Esophagus squamous epithelium (tissue), 5 donors: ENCODE measurements at regions not wholly inside any gene's neighbourhood (a gene's known extent, or its start where the extent isn't known, plus 50 kb on each side); places are given as distances from the start of the nearest gene placed in this dataset.
A peak's percentile ranks its signal among the peaks of the same experiment; 100 is the strongest.

ENCODE experiments used
- DNase-seq: peaks from one replicate; lab custom pipeline; 2025; lab: John Stamatoyannopoulos, UW
- H3K27ac ChIP-seq, 4 donors: fragments of 200-600 bp; sonication (generic); one replicate each; pipeline ENCODE4 v1.5.1; 2016 to 2019; ENCODE audit warnings: mild to moderate bottlenecking in 1 of 4
- H3K27me3 ChIP-seq, 4 donors: fragments of 200-600 bp; sonication (generic); 1 replicate in 3 of 4; 2 replicates in 1 of 4; pipeline versions ENCODE4 v1.5.1 to v1.6.0; 2017 to 2021; ENCODE audit warnings: antibody characterized with exemption in 1 of 4
- H3K36me3 ChIP-seq, 3 donors: fragments of 200-600 bp; sonication (generic); one replicate each; pipeline ENCODE4 v1.5.1; 2016 to 2019
- H3K4me1 ChIP-seq, 3 donors: fragments of 200-600 bp; sonication (generic); one replicate each; pipeline ENCODE4 v1.5.1; 2017 to 2019
- H3K4me3 ChIP-seq, 4 donors: fragments of 200-600 bp; sonication (generic); 1 replicate in 3 of 4; 2 replicates in 1 of 4; pipeline ENCODE4 v1.5.1; 2016 to 2019; ENCODE audit warnings: mild to moderate bottlenecking in 2 of 4, moderate library complexity in 1 of 4
- H3K9me3 ChIP-seq, 3 donors: fragments of 200-600 bp; sonication (generic); one replicate each; pipeline ENCODE4 v1.5.1; 2016 to 2019
- CTCF ChIP-seq, 6 experiments: fragments of 450-650 bp in 4 of 6; fragments of 200-600 bp in 2 of 6; sonication (generic) in 2 of 6; IDR thresholded peaks; one replicate each; pipeline ENCODE4 v1.5.1; 2016 to 2019; ENCODE audit warnings: antibody characterized with exemption in 6 of 6, mild to moderate bottlenecking in 4 of 6, moderate library complexity in 4 of 6
- POLR2A ChIP-seq, 4 donors: fragments of 450-650 bp; IDR thresholded peaks; one replicate each; pipeline ENCODE4 v1.6.1; 2017; ENCODE audit warnings: antibody characterized with exemption in 4 of 4, mild to moderate bottlenecking in 4 of 4, moderate library complexity in 3 of 4
- WGBS, 2 donors: methylation state at CpG; one replicate each; pipeline ENCODE4 v1.1.5; 2018; 5-methylcytosine and 5-hydroxymethylcytosine counted together
- intact Hi-C: fragments of 100-400 bp; cut with DNase I; formaldehyde crosslinking; loops from one replicate; pipeline ENCODE4 v1.15.0; 2022
- donor health status: DM: yes; HTN: yes; CAD: no.

GRCh38 chr1:164951508-164951907 is 392.5 kb downstream of the PBX1 start:
- intact Hi-C loops = no loop called here
- H3K4me1 ChIP-seq = peaks cover 0 to 19% (median 5%) of the 10 kb centered on the region in 3 donors
- no peak for DNase-seq

GRCh38 chr1:164950541-164950986 is 391.6 kb downstream of the PBX1 start:
- DNase-seq = no peak
- no peaks in the 10 kb centered on the region for H3K36me3 ChIP-seq
- no peaks in the 10 kb centered on the region for H3K27me3 ChIP-seq
- no peak overlapping the region for H3K4me3 ChIP-seq
- intact Hi-C loops = no loop called here
- peaks cover 0 to 19% (median 5%) of the 10 kb centered on the region in 3 donors for H3K4me1 ChIP-seq
- peak overlapping the region in 3 of 4 donors; percentile 44 to 64 (median 46) for H3K27ac ChIP-seq
- peaks cover 0 to 25% (median 16%) of the 10 kb centered on the region in 3 donors for H3K9me3 ChIP-seq
- WGBS, 2 donors = 9 to 19% methylated on average over 5 of the region's 5 CpGs
- TF ChIP-seq POLR2A (IDR thresholded peaks at IDR 0.05) = no peak
- TF ChIP-seq CTCF (IDR thresholded peaks at IDR 0.05) = no peak

More at GRCh38 chr1:164951508-164951907, 392.5 kb downstream of the PBX1 start:
- H3K4me3 ChIP-seq = no peak overlapping the region
- TF ChIP-seq CTCF (IDR thresholded peaks at IDR 0.05) = no peak
- TF ChIP-seq POLR2A (IDR thresholded peaks at IDR 0.05) = no peak
- peaks cover 0 to 25% (median 16%) of the 10 kb centered on the region in 3 donors for H3K9me3 ChIP-seq
- H3K27ac ChIP-seq = peak overlapping the region in 2 of 4 donors; percentile 46 to 64
- H3K27me3 ChIP-seq = no peaks in the 10 kb centered on the region
- H3K36me3 ChIP-seq = no peaks in the 10 kb centered on the region
- 48 to 70% methylated on average over 3 of the region's 3 CpGs for WGBS, 2 donors

- peaks cover 0 to 25% (median 16%) of the 10 kb centered on the region in 3 donors for H3K9me3 ChIP-seq
- H3K36me3 ChIP-seq = no peaks in the 10 kb centered on the region
- H3K4me1 ChIP-seq = peaks cover 0 to 19% (median 5%) of the 10 kb centered on the region in 3 donors
- no peak overlapping the region for H3K4me3 ChIP-seq
- 56 to 67% methylated on average over 2 of the region's 2 CpGs for WGBS, 2 donors
- TF ChIP-seq POLR2A (IDR thresholded peaks at IDR 0.05) = no peak
- no peaks in the 10 kb centered on the region for H3K27me3 ChIP-seq
- peak overlapping the region in 2 of 4 donors; percentile 34 to 64 for H3K27ac ChIP-seq
- no peak for DNase-seq
- intact Hi-C loops = no loop called here
Observed at GRCh38 chr1:164949771-164950471, 390.9 kb downstream of the PBX1 start.

DNA sequence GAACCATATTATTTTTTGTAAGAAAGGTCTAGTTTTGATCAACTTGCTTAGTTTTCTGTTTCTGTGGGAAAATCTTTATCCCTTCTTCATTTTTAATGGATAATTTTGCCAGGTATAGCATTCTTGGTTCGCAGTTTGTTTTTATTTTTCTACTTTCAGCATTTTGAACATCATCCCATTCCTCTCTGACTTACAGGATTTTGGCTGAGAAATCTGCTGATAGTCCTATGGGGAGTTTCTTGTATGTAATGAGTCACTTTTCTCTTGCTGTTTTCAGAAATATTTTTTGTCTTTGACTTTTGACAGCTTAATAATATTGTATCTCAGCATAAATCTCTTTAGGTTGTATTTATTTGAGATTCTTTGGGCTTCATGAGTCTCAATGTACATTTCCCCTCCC is 389.1 kb downstream of the PBX1 start:
- intact Hi-C loops = no loop called here
- Histone ChIP-seq H3K4me3 (no peak overlapping the region), H3K9me3 (peaks cover 0 to 25% (median 16%) of the 10 kb centered on the region in 3 donors), H3K27ac (no peak overlapping the region), H3K36me3 (no peaks in the 10 kb centered on the region), H3K4me1 (peaks cover 0 to 19% (median 5%) of the 10 kb centered on the region in 3 donors), H3K27me3 (no peaks in the 10 kb centered on the region)
- WGBS, 2 donors = 83 to 84% methylated on average over 1 of the region's 1 CpG
- TF ChIP-seq CTCF (IDR thresholded peaks at IDR 0.05) (no peak), POLR2A (IDR thresholded peaks at IDR 0.05) (no peak)
- no peak for DNase-seq

GRCh38 chr1:164937291-164937690 is 378.3 kb downstream of the PBX1 start:
- 59 to 60% methylated on average over 2 of the region's 2 CpGs for WGBS, 2 donors
- no peaks in the 10 kb centered on the region for H3K4me1 ChIP-seq
- H3K27ac ChIP-seq = no peak overlapping the region
- no peaks in the 10 kb centered on the region for H3K9me3 ChIP-seq
- intact Hi-C loops = no loop called here
- no peak overlapping the region for H3K4me3 ChIP-seq
- no peaks in the 10 kb centered on the region for H3K27me3 ChIP-seq
- DNase-seq = no peak
- TF ChIP-seq CTCF (IDR thresholded peaks at IDR 0.05) = no peak
- TF ChIP-seq POLR2A (IDR thresholded peaks at IDR 0.05) = no peak
- no peaks in the 10 kb centered on the region for H3K36me3 ChIP-seq
